Activated CD4-positive, alpha-beta T cell treated with anti-CD3 and anti-CD28 coated beads, Interleukin-10, Interleukin-2, amounts not matched to agents 100 ng/mL and 50 ng/mL, durations not matched to agents 16 hours and 8 hours (primary cell): ENCODE measurements at regions not wholly inside any gene's neighbourhood (a gene's known extent, or its start where the extent isn't known, plus 50 kb on each side); places are given as distances from the start of the nearest gene placed in this dataset.
"Not testable (repeated sequence)": the region's sequence is repeated elsewhere in the genome, so short reads cannot be mapped to it uniquely, and the experiment has no call there.

Experiments used
- DNase-seq: peaks from one replicate; pipeline ENCODE4 v3.0.0-alpha.2; 2020

- no peak for DNase-seq
Observed at GRCh38 chr3:181530584-181530983, 181.1 kb upstream of the SOX2 start.

- DNase-seq: no peak
Observed at GRCh38 chr3:181521831-181522230, 189.9 kb upstream of the SOX2 start.

- DNase-seq: no peak
Observed at GRCh38 chr3:181518222-181518621, 193.5 kb upstream of the SOX2 start.

GRCh38 chr3:181512787-181513186 is 198.9 kb upstream of the SOX2 start:
- DNase-seq: no peak

GRCh38 chr3:181510500-181510899 is 201.2 kb upstream of the SOX2 start:
- no peak for DNase-seq

GRCh38 chr3:181497358-181497757 is 214.4 kb upstream of the SOX2 start:
- DNase-seq: no peak

GRCh38 chr3:181493423-181493822 is 218.3 kb upstream of the SOX2 start:
- DNase-seq: no peak

GRCh38 chr3:181488536-181488935 is 223.2 kb upstream of the SOX2 start:
- DNase-seq: no peak

- no peak for DNase-seq
Observed at GRCh38 chr3:181487236-181487978, 224.3 kb upstream of the SOX2 start.

- no peak for DNase-seq
Observed at GRCh38 chr3:181486141-181486885, 225.4 kb upstream of the SOX2 start.

GRCh38 chr3:181484026-181484425 is 227.7 kb upstream of the SOX2 start:
- no peak for DNase-seq

GRCh38 chr3:181475146-181475545 is 236.6 kb upstream of the SOX2 start:
- not testable (repeated sequence) for DNase-seq

GRCh38 chr3:181470349-181470748 is 241.4 kb upstream of the SOX2 start:
- DNase-seq: no peak

GRCh38 chr3:181464033-181464694 is 247.6 kb upstream of the SOX2 start:
- DNase-seq: no peak

GRCh38 chr3:181461381-181461780 is 250.3 kb upstream of the SOX2 start:
- no peak for DNase-seq

- no peak for DNase-seq
Observed at GRCh38 chr3:181459516-181459915, 252.2 kb upstream of the SOX2 start.

GRCh38 chr3:181458857-181459256 is 252.9 kb upstream of the SOX2 start:
- no peak for DNase-seq

- no peak for DNase-seq
Observed at GRCh38 chr3:181457756-181458155, 254.0 kb upstream of the SOX2 start.

GRCh38 chr3:181457190-181457589 is 254.5 kb upstream of the SOX2 start:
- DNase-seq: no peak

- DNase-seq: no peak
Observed at GRCh38 chr3:181455276-181455675, 256.4 kb upstream of the SOX2 start.

- no peak for DNase-seq
Observed at GRCh38 chr3:181454451-181455027, 257.2 kb upstream of the SOX2 start.

- DNase-seq: no peak
Observed at GRCh38 chr3:181446741-181447140, 265.0 kb upstream of the SOX2 start.

- no peak for DNase-seq
Observed at GRCh38 chr3:181442066-181442465, 269.7 kb upstream of the SOX2 start.

- DNase-seq: no peak
Observed at GRCh38 chr3:181432992-181433391, 278.7 kb upstream of the SOX2 start.
